GM23338 (cell line): ENCODE measurements at regions not wholly inside any gene's neighbourhood (a gene's known extent, or its start where the extent isn't known, plus 50 kb on each side); places are given as distances from the start of the nearest gene placed in this dataset.

Source experiments
- ATAC-seq: fragments of 200-7000 bp; cut with Tn5 transposase; 3 replicates; pipeline ENCODE4 v1.9.1; 2020
- DNase-seq: peaks from one replicate; pipeline ENCODE4 v3.0.0-alpha.2; 2015; ENCODE audit warnings: low spot score
- H2AFZ ChIP-seq: fragments of 200-600 bp; sonication (generic); 2 replicates; pipeline ENCODE4 v1.8.0; 2016; ENCODE audit warnings: antibody characterized with exemption, mild to moderate bottlenecking, moderate library complexity
- H3F3A ChIP-seq: fragments of 200-600 bp; sonication (generic); replicated peaks from 2 replicates; pipeline ENCODE4 v1.8.0; 2017; ENCODE audit warnings: antibody characterized with exemption, mixed run types, low read depth
- H3K27ac ChIP-seq: fragments of 200-600 bp; sonication (generic); 2 replicates; pipeline ENCODE4 v1.6.1; 2016; ENCODE audit warnings: low read depth
- H3K27me3 ChIP-seq: fragments of 200-600 bp; sonication (generic); 2 replicates; pipeline ENCODE4 v1.8.0; 2016; ENCODE audit warnings: mild to moderate bottlenecking, mixed run types, moderate library complexity; ENCODE audit not compliant: insufficient read depth
- H3K36me3 ChIP-seq: fragments of 200-600 bp; sonication (generic); 2 replicates; pipeline ENCODE4 v1.8.0; 2016; ENCODE audit warnings: mild to moderate bottlenecking; ENCODE audit not compliant: insufficient read depth
- H3K4me1 ChIP-seq: fragments of 200-600 bp; sonication (generic); 2 replicates; pipeline ENCODE4 v1.8.0; 2016; ENCODE audit warnings: mild to moderate bottlenecking, moderate library complexity; ENCODE audit not compliant: insufficient read depth
- H3K4me2 ChIP-seq: fragments of 200-600 bp; sonication (generic); 2 replicates; pipeline ENCODE4 v1.7.1; 2017; ENCODE audit warnings: mixed run types
- H3K4me3 ChIP-seq: fragments of 200-600 bp; sonication (generic); 2 replicates; pipeline ENCODE4 v1.6.1; 2016; ENCODE audit warnings: mixed run types
- H3K79me2 ChIP-seq: fragments of 200-600 bp; sonication (generic); replicated peaks from 2 replicates; pipeline ENCODE4 v1.8.0; 2017; ENCODE audit warnings: mild to moderate bottlenecking; ENCODE audit not compliant: insufficient read depth
- H3K9me2 ChIP-seq: fragments of 200-600 bp; sonication (generic); 2 replicates; pipeline ENCODE4 v1.8.0; 2017; ENCODE audit not compliant: insufficient read depth
- H4K20me1 ChIP-seq: fragments of 200-600 bp; sonication (generic); replicated peaks from 2 replicates; pipeline ENCODE4 v1.8.0; 2017; ENCODE audit warnings: mild to moderate bottlenecking; ENCODE audit not compliant: insufficient read depth
- H3K27ac Mint-ChIP-seq: 2 replicates; pipeline ENCODE4 v1.8.0; 2020; ENCODE audit warnings: inconsistent platforms, mild to moderate bottlenecking, moderate library complexity, mixed read lengths
- H3K27me3 Mint-ChIP-seq: 3 replicates; pipeline ENCODE4 v1.8.0; 2022; ENCODE audit warnings: low read depth, mild to moderate bottlenecking, moderate library complexity, mixed read lengths, inconsistent platforms; ENCODE audit not compliant: insufficient read depth, poor library complexity
- H3K36me3 Mint-ChIP-seq: 3 replicates; pipeline ENCODE4 v1.8.0; 2021; ENCODE audit warnings: low read depth, mild to moderate bottlenecking, inconsistent platforms, moderate library complexity, mixed read lengths
- H3K4me1 Mint-ChIP-seq: 3 replicates; pipeline ENCODE4 v1.8.0; 2020; ENCODE audit warnings: mild to moderate bottlenecking, inconsistent platforms, mixed read lengths
- H3K4me3 Mint-ChIP-seq: 3 replicates; pipeline ENCODE4 v1.8.0; 2021; ENCODE audit warnings: moderate library complexity, mild to moderate bottlenecking, inconsistent platforms, mixed read lengths
- H3K9me3 Mint-ChIP-seq: 3 replicates; pipeline ENCODE4 v1.8.0; 2020; ENCODE audit warnings: moderate library complexity, mild to moderate bottlenecking, inconsistent platforms, mixed read lengths
- CREB1 ChIP-seq: fragments of 250-450 bp; sonication (Bioruptor Pico); IDR thresholded peaks from 2 replicates; pipeline ENCODE4 v1.5.0; 2020; ENCODE audit warnings: low read depth, mild to moderate bottlenecking, moderate library complexity
- EZH2 ChIP-seq: fragments of 200-600 bp; sonication (generic); IDR thresholded peaks from one replicate; pipeline ENCODE4 v1.8.0; 2017; ENCODE audit warnings: antibody characterized with exemption, mild to moderate bottlenecking, low read depth; ENCODE audit not compliant: unreplicated experiment
- EZH2phosphoT487 ChIP-seq: fragments of 200-600 bp; sonication (generic); IDR thresholded peaks from one replicate; pipeline ENCODE4 v1.8.1; 2018; ENCODE audit warnings: antibody characterized with exemption; ENCODE audit not compliant: unreplicated experiment
- JUNB ChIP-seq: IDR thresholded peaks from one replicate; pipeline ENCODE4 v1.6.1; 2016; ENCODE audit warnings: antibody characterized with exemption; ENCODE audit not compliant: unreplicated experiment
- POLR2AphosphoS5 ChIP-seq: IDR thresholded peaks from 2 replicates; pipeline ENCODE4 v1.6.1; 2016; ENCODE audit warnings: antibody characterized with exemption, low read depth
- REST ChIP-seq: IDR thresholded peaks from one replicate; pipeline ENCODE4 v1.6.1; 2018; ENCODE audit warnings: antibody characterized with exemption; ENCODE audit not compliant: unreplicated experiment
- STAT1 ChIP-seq: IDR thresholded peaks from one replicate; pipeline ENCODE4 v1.6.1; 2016; ENCODE audit warnings: antibody characterized with exemption; ENCODE audit not compliant: unreplicated experiment
- ZNF114 ChIP-seq: fragments of 250-450 bp; sonication (Bioruptor Pico); IDR thresholded peaks from 2 replicates; pipeline ENCODE4 v1.5.0; 2020; ENCODE audit warnings: mild to moderate bottlenecking, moderate library complexity
- ZNF331 ChIP-seq: fragments of 250-450 bp; sonication (Bioruptor Pico); IDR thresholded peaks from 2 replicates; pipeline ENCODE4 v1.5.0; 2020; ENCODE audit warnings: low read depth, mild to moderate bottlenecking, moderate library complexity
- TF ChIP-seq, protein P1 (sequence below), 2 experiments: fragments of 200-600 bp in 1 of 2; sonication (generic) in 1 of 2; conservative IDR thresholded peaks; 2 replicates each; pipeline versions ENCODE4 v1.5.1 to v1.6.1; 2016 to 2017; ENCODE audit warnings: antibody characterized with exemption in 2 of 2, low read depth in 2 of 2, mild to moderate bottlenecking in 2 of 2, moderate library complexity in 1 of 2
- TF ChIP-seq, protein P2 (sequence below): fragments of 250-450 bp; sonication (Bioruptor Pico); IDR thresholded peaks from 2 replicates; pipeline ENCODE4 v1.5.0; 2020; ENCODE audit warnings: mild to moderate bottlenecking, moderate library complexity

DNA sequence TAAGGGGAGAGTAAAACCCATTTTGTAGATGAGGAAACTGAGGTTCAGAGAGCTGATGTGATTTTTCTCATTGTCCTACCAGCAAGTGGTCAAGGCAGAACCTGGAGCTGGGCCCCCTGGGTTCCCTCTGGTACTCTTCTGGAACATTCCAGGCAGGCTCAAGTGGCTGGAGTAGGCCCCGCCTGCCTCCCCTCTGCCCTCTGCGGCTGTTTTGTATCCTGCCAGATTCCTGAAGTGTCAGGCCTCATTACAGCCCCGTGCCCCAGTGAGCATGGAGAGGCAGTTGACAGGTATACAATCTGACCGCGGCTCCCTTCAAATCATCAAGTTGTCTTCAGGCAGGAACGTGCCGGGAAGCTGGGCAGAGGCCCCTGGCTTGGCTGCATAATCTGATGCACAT lies 94.6 kb upstream of the CD82 start:
- no peaks in the 10 kb centered on the region for H3F3A ChIP-seq
- Mint-ChIP-seq H3K27me3 (peaks cover 10% of the 10 kb centered on the region), H3K4me1 (peaks cover 13% of the 10 kb centered on the region)

More for the DNA sequence above, 94.6 kb upstream of the CD82 start:
- no peaks in the 10 kb centered on the region for H3K79me2 ChIP-seq
- no peak overlapping the region for H3K27ac ChIP-seq
- H3K27me3 ChIP-seq, result no peaks in the 10 kb centered on the region
- H3K9me3 Mint-ChIP-seq, result peaks cover 7% of the 10 kb centered on the region
- no peaks in the 10 kb centered on the region for H3K36me3 ChIP-seq
- no peak overlapping the region for H3K4me2 ChIP-seq
- DNase-seq (no peak), ATAC-seq (no peak)
- H3K27ac Mint-ChIP-seq, result no peak overlapping the region
- H3K4me3 ChIP-seq, result no peak overlapping the region
- no peaks in the 10 kb centered on the region for H3K36me3 Mint-ChIP-seq
- no peak overlapping the region for H2AFZ ChIP-seq
- peaks cover 8% of the 10 kb centered on the region for H3K4me1 ChIP-seq
- H3K4me3 Mint-ChIP-seq, result no peak overlapping the region
- no peaks in the 10 kb centered on the region for H3K9me2 ChIP-seq
- H4K20me1 ChIP-seq, result no peaks in the 10 kb centered on the region
- TF ChIP-seq STAT1 (no peak), POLR2AphosphoS5 (no peak), CREB1 (CRISPR knock-in tag) (no peak), ZNF114 (no peak), REST (no peak), EZH2phosphoT487 (no peak), EZH2 (no peak), JUNB (no peak), ZNF331 (CRISPR knock-in tag) (no peak)
- TF ChIP-seq, protein P1, sequence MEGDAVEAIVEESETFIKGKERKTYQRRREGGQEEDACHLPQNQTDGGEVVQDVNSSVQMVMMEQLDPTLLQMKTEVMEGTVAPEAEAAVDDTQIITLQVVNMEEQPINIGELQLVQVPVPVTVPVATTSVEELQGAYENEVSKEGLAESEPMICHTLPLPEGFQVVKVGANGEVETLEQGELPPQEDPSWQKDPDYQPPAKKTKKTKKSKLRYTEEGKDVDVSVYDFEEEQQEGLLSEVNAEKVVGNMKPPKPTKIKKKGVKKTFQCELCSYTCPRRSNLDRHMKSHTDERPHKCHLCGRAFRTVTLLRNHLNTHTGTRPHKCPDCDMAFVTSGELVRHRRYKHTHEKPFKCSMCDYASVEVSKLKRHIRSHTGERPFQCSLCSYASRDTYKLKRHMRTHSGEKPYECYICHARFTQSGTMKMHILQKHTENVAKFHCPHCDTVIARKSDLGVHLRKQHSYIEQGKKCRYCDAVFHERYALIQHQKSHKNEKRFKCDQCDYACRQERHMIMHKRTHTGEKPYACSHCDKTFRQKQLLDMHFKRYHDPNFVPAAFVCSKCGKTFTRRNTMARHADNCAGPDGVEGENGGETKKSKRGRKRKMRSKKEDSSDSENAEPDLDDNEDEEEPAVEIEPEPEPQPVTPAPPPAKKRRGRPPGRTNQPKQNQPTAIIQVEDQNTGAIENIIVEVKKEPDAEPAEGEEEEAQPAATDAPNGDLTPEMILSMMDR (conservative IDR thresholded peaks at IDR 0.05; ENCODE audit: low read depth in 2 of 2), result no peak
- TF ChIP-seq, protein P2, sequence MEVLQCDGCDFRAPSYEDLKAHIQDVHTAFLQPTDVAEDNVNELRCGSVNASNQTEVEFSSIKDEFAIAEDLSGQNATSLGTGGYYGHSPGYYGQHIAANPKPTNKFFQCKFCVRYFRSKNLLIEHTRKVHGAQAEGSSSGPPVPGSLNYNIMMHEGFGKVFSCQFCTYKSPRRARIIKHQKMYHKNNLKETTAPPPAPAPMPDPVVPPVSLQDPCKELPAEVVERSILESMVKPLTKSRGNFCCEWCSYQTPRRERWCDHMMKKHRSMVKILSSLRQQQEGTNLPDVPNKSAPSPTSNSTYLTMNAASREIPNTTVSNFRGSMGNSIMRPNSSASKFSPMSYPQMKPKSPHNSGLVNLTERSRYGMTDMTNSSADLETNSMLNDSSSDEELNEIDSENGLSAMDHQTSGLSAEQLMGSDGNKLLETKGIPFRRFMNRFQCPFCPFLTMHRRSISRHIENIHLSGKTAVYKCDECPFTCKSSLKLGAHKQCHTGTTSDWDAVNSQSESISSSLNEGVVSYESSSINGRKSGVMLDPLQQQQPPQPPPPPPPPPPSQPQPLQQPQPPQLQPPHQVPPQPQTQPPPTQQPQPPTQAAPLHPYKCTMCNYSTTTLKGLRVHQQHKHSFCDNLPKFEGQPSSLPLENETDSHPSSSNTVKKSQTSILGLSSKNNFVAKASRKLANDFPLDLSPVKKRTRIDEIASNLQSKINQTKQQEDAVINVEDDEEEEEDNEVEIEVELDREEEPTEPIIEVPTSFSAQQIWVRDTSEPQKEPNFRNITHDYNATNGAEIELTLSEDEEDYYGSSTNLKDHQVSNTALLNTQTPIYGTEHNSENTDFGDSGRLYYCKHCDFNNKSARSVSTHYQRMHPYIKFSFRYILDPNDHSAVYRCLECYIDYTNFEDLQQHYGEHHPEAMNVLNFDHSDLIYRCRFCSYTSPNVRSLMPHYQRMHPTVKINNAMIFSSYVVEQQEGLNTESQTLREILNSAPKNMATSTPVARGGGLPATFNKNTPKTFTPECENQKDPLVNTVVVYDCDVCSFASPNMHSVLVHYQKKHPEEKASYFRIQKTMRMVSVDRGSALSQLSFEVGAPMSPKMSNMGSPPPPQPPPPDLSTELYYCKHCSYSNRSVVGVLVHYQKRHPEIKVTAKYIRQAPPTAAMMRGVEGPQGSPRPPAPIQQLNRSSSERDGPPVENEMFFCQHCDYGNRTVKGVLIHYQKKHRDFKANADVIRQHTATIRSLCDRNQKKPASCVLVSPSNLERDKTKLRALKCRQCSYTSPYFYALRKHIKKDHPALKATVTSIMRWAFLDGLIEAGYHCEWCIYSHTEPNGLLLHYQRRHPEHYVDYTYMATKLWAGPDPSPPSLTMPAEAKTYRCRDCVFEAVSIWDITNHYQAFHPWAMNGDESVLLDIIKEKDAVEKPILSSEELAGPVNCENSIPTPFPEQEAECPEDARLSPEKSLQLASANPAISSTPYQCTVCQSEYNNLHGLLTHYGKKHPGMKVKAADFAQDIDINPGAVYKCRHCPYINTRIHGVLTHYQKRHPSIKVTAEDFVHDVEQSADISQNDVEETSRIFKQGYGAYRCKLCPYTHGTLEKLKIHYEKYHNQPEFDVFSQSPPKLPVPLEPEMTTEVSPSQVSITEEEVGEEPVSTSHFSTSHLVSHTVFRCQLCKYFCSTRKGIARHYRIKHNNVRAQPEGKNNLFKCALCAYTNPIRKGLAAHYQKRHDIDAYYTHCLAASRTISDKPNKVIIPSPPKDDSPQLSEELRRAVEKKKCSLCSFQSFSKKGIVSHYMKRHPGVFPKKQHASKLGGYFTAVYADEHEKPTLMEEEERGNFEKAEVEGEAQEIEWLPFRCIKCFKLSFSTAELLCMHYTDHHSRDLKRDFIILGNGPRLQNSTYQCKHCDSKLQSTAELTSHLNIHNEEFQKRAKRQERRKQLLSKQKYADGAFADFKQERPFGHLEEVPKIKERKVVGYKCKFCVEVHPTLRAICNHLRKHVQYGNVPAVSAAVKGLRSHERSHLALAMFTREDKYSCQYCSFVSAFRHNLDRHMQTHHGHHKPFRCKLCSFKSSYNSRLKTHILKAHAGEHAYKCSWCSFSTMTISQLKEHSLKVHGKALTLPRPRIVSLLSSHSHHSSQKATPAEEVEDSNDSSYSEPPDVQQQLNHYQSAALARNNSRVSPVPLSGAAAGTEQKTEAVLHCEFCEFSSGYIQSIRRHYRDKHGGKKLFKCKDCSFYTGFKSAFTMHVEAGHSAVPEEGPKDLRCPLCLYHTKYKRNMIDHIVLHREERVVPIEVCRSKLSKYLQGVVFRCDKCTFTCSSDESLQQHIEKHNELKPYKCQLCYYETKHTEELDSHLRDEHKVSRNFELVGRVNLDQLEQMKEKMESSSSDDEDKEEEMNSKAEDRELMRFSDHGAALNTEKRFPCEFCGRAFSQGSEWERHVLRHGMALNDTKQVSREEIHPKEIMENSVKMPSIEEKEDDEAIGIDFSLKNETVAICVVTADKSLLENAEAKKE (CRISPR knock-in tag), result no peak
